Endodermal cell (in vitro differentiated cells): ENCODE measurements at regions not wholly inside any gene's neighbourhood (a gene's known extent, or its start where the extent isn't known, plus 50 kb on each side); places are given as distances from the start of the nearest gene placed in this dataset.

Source experiments
- DNase-seq: peaks from one replicate; pipeline ENCODE4 v3.0.0-alpha.2; 2017
- H3K27ac ChIP-seq: 2 replicates; pipeline ENCODE4 v1.5.1; 2013; ENCODE audit warnings: mild to moderate bottlenecking, low read depth, low read length, moderate library complexity
- H3K27me3 ChIP-seq: 2 replicates; pipeline ENCODE4 v1.6.1; 2013; ENCODE audit warnings: mild to moderate bottlenecking, low read length, moderate library complexity; ENCODE audit not compliant: insufficient read depth, control insufficient read depth, poor library complexity, severe bottlenecking
- H3K36me3 ChIP-seq: 2 replicates; pipeline ENCODE4 v1.7.0; 2013; ENCODE audit warnings: mild to moderate bottlenecking, low read length, moderate library complexity; ENCODE audit not compliant: control insufficient read depth, insufficient read depth
- H3K4me1 ChIP-seq: one replicate; pipeline ENCODE4 v1.7.0; 2013; ENCODE audit warnings: low read length; ENCODE audit not compliant: control insufficient read depth, insufficient read depth
- H3K4me3 ChIP-seq: 2 replicates; pipeline ENCODE4 v1.5.1; 2013; ENCODE audit warnings: mild to moderate bottlenecking, low read length, moderate library complexity
- H3K9ac ChIP-seq: 2 replicates; pipeline ENCODE4 v1.6.1; 2013; ENCODE audit warnings: mild to moderate bottlenecking, low read length, moderate library complexity; ENCODE audit not compliant: poor library complexity, severe bottlenecking; ENCODE audit errors: extremely low read depth
- H3K9me3 ChIP-seq: 2 replicates; pipeline ENCODE4 v1.6.1; 2013; ENCODE audit warnings: mild to moderate bottlenecking, low read length, moderate library complexity; ENCODE audit not compliant: control insufficient read depth
- H3K27ac Mint-ChIP-seq: 2 replicates; pipeline ENCODE4 v1.8.0; 2020; ENCODE audit warnings: mixed read lengths
- H3K27me3 Mint-ChIP-seq: 2 replicates; pipeline ENCODE4 v1.8.0; 2021; ENCODE audit warnings: mild to moderate bottlenecking, mixed read lengths; ENCODE audit not compliant: insufficient read depth
- H3K36me3 Mint-ChIP-seq: 2 replicates; pipeline ENCODE4 v1.8.0; 2020; ENCODE audit warnings: low read depth, mixed read lengths
- H3K4me1 Mint-ChIP-seq: 2 replicates; pipeline ENCODE4 v1.8.0; 2020; ENCODE audit warnings: mixed read lengths
- H3K4me3 Mint-ChIP-seq: 2 replicates; pipeline ENCODE4 v1.8.0; 2020; ENCODE audit warnings: mild to moderate bottlenecking, moderate library complexity, mixed read lengths
- H3K9me3 Mint-ChIP-seq: 2 replicates; pipeline ENCODE4 v1.8.0; 2020; ENCODE audit warnings: mild to moderate bottlenecking, mixed read lengths
- CTCF ChIP-seq: fragments of 200-600 bp; sonication (generic); conservative IDR thresholded peaks from 2 replicates; pipeline ENCODE4 v1.5.0; 2021; ENCODE audit warnings: antibody characterized with exemption, mild to moderate bottlenecking
- WGBS, 2 experiments: methylation state at CpG; one replicate each; pipeline versions ENCODE4 v1.1.5 to v1.1.7; 2013; ENCODE audit warnings: missing lambda C conversion rate in 2 of 2, mixed read lengths in 1 of 2; ENCODE audit not compliant: insufficient coverage in 1 of 2, insufficient read length in 1 of 2; 5-methylcytosine and 5-hydroxymethylcytosine counted together

- no peak overlapping the region for H3K27ac ChIP-seq
- Mint-ChIP-seq H3K36me3 (no peaks in the 10 kb centered on the region), H3K4me3 (no peak overlapping the region), H3K27ac (no peak overlapping the region), H3K4me1 (peaks cover 6% of the 10 kb centered on the region), H3K27me3 (no peaks in the 10 kb centered on the region), H3K9me3 (no peaks in the 10 kb centered on the region)
- no peaks in the 10 kb centered on the region for H3K36me3 ChIP-seq
- TF ChIP-seq CTCF, result no peak
- H3K9ac ChIP-seq, result no peak overlapping the region
- no peaks in the 10 kb centered on the region for H3K27me3 ChIP-seq
- H3K9me3 ChIP-seq, result no peaks in the 10 kb centered on the region
- DNase-seq, result no peak
- no peak overlapping the region for H3K4me3 ChIP-seq
- H3K4me1 ChIP-seq, result no peaks in the 10 kb centered on the region
These were observed 150.2 kb downstream of the GNAI1 start for GRCh38 chr7:80284855-80285254.

- Histone ChIP-seq H3K4me3 (no peak overlapping the region), H3K4me1 (no peaks in the 10 kb centered on the region), H3K36me3 (no peaks in the 10 kb centered on the region), H3K9me3 (no peaks in the 10 kb centered on the region), H3K27ac (no peak overlapping the region), H3K27me3 (no peaks in the 10 kb centered on the region), H3K9ac (no peak overlapping the region)
- H3K4me3 Mint-ChIP-seq, result no peak overlapping the region
- WGBS, 2 experiments, result 92% methylated on average over 3 to 5 of the region's 5 CpGs
- no peak for DNase-seq
- no peak for TF ChIP-seq CTCF
- no peaks in the 10 kb centered on the region for H3K36me3 Mint-ChIP-seq
- peaks cover 4% of the 10 kb centered on the region for H3K4me1 Mint-ChIP-seq
- no peaks in the 10 kb centered on the region for H3K9me3 Mint-ChIP-seq
- H3K27ac Mint-ChIP-seq, result no peak overlapping the region
- H3K27me3 Mint-ChIP-seq, result no peaks in the 10 kb centered on the region
These were observed 145.1 kb downstream of the GNAI1 start for GRCh38 chr7:80279760-80280159.

- DNase-seq, result no peak
- peaks cover 4% of the 10 kb centered on the region for H3K4me1 Mint-ChIP-seq
- Histone ChIP-seq H3K9ac (no peak overlapping the region), H3K9me3 (no peaks in the 10 kb centered on the region), H3K4me3 (no peak overlapping the region), H3K27ac (no peak overlapping the region), H3K36me3 (no peaks in the 10 kb centered on the region), H3K4me1 (no peaks in the 10 kb centered on the region), H3K27me3 (no peaks in the 10 kb centered on the region)
- H3K36me3 Mint-ChIP-seq, result no peaks in the 10 kb centered on the region
- no peak for TF ChIP-seq CTCF
- H3K27me3 Mint-ChIP-seq, result no peaks in the 10 kb centered on the region
- 88 to 100% methylated on average over 1 to 2 of the region's 2 CpGs for WGBS, 2 experiments
- H3K9me3 Mint-ChIP-seq, result no peaks in the 10 kb centered on the region
- no peak overlapping the region for H3K4me3 Mint-ChIP-seq
- H3K27ac Mint-ChIP-seq, result no peak overlapping the region
These were observed 144.1 kb downstream of the GNAI1 start for GRCh38 chr7:80278737-80279136.
